Muscle of arm (tissue), 1 donor: ENCODE measurements at regions not wholly inside any gene's neighbourhood (a gene's known extent, or its start where the extent isn't known, plus 50 kb on each side); places are given as distances from the start of the nearest gene placed in this dataset.

Source experiments
- DNase-seq: peaks from one replicate; pipeline ENCODE4 v3.0.0-alpha.2; 2013

GRCh38 chr13:108156749-108157148, 58.6 kb downstream of the LIG4 start:
- no peak for DNase-seq

GRCh38 chr13:108155185-108156106, 59.9 kb downstream of the LIG4 start:
- peak; percentile 30 for DNase-seq

- no peak for DNase-seq
Observed at GRCh38 chr13:108154421-108154858, 60.9 kb downstream of the LIG4 start.

- DNase-seq, result no peak
Observed at GRCh38 chr13:108146642-108147041, 68.7 kb downstream of the LIG4 start.

GRCh38 chr13:108142702-108143436, 72.5 kb downstream of the LIG4 start:
- no peak for DNase-seq

GRCh38 chr13:108137176-108137575, 78.2 kb downstream of the LIG4 start:
- DNase-seq, result no peak

GRCh38 chr13:108127406-108127805, 87.9 kb downstream of the LIG4 start:
- no peak for DNase-seq

GRCh38 chr13:108126056-108126455, 89.3 kb downstream of the LIG4 start:
- DNase-seq, result no peak

GRCh38 chr13:108121406-108121805, 93.9 kb downstream of the LIG4 start:
- no peak for DNase-seq

GRCh38 chr13:108120856-108121255, 94.5 kb downstream of the LIG4 start:
- DNase-seq, result no peak

- no peak for DNase-seq
Observed at GRCh38 chr13:108120302-108120701, 95.0 kb downstream of the LIG4 start.

- no peak for DNase-seq
Observed at GRCh38 chr13:108115738-108116137, 99.6 kb downstream of the LIG4 start.

- DNase-seq, result no peak
Observed at GRCh38 chr13:108113407-108113806, 101.9 kb downstream of the LIG4 start.

- no peak for DNase-seq
Observed at GRCh38 chr13:108104736-108105135, 110.6 kb downstream of the LIG4 start.

- DNase-seq, result no peak
Observed at GRCh38 chr13:108102771-108103170, 112.6 kb downstream of the LIG4 start.

GRCh38 chr13:108096301-108096915, 118.9 kb downstream of the LIG4 start:
- DNase-seq, result no peak

- DNase-seq, result no peak
Observed at GRCh38 chr13:108095036-108095435, 120.3 kb downstream of the LIG4 start.

GRCh38 chr13:108093616-108094015, 121.7 kb downstream of the LIG4 start:
- DNase-seq, result no peak

- DNase-seq, result no peak
Observed at GRCh38 chr13:108087810-108088209, 127.5 kb downstream of the LIG4 start.

GRCh38 chr13:108086678-108087077, 128.7 kb downstream of the LIG4 start:
- no peak for DNase-seq

GRCh38 chr13:108084840-108085239, 130.5 kb downstream of the LIG4 start:
- no peak for DNase-seq

GRCh38 chr13:108083056-108083455, 132.3 kb downstream of the LIG4 start:
- no peak for DNase-seq

GRCh38 chr13:108082481-108082880, 132.9 kb downstream of the LIG4 start:
- no peak for DNase-seq
